ENCODE measurements at regions not wholly inside any gene's neighbourhood (a gene's known extent, or its start where the extent isn't known, plus 50 kb on each side); places are given as distances from the start of the nearest gene placed in this dataset.

- Histone ChIP-seq H3K4me2 (ENCODE audit: insufficient read depth, low read length, poor library complexity, severe bottlenecking) (no peak overlapping the region), H3K4me1 (ENCODE audit: control insufficient read depth in 2 of 2, insufficient read depth in 1 of 2, low read depth in 1 of 2, low read length in 2 of 2) (peaks cover 0 to 1% of the 10 kb centered on the region in 2 donors), H2BK15ac (ENCODE audit: low read length) (peak overlapping the region; percentile 69), H4K91ac (ENCODE audit: low read depth, low read length, poor library complexity) (no peak overlapping the region), H2AK5ac (ENCODE audit: low read depth, low read length) (no peak overlapping the region), H3K79me1 (ENCODE audit: low read depth, low read length) (no peaks in the 10 kb centered on the region), H3K9me3 (replicated peaks in 1 of 2; ENCODE audit: control insufficient read depth in 2 of 2, insufficient read depth in 1 of 2, low read depth in 1 of 2, low read length in 2 of 2) (no peaks in the 10 kb centered on the region), H3K14ac (ENCODE audit: low read length) (no peak overlapping the region), H2AFZ (ENCODE audit: low read length) (no peak overlapping the region), H3K18ac (ENCODE audit: low read length) (no peak overlapping the region), H3K4me3 (ENCODE audit: low read length in 2 of 2) (no peak overlapping the region), H2BK12ac (ENCODE audit: low read length) (no peak overlapping the region), H3K4ac (ENCODE audit: low read length) (no peak overlapping the region), H4K8ac (ENCODE audit: low read depth, low read length) (no peak overlapping the region), H2BK120ac (ENCODE audit: low read depth, low read length) (no peak overlapping the region), H3K9ac (ENCODE audit: low read depth, low read length, poor library complexity) (peak overlapping the region; percentile 45), H2BK5ac (ENCODE audit: low read length) (no peak overlapping the region), H3K23ac (ENCODE audit: low read depth, low read length, poor library complexity) (no peak overlapping the region), H3K36me3 (replicated peaks in 1 of 2; ENCODE audit: control insufficient read depth in 2 of 2, insufficient read depth in 2 of 2, low read length in 2 of 2) (no peaks in the 10 kb centered on the region), H3K27me3 (ENCODE audit: control insufficient read depth in 3 of 3, insufficient read depth in 3 of 3, low read depth in 1 of 3, low read length in 3 of 3) (peaks cover 0 to 5% (median 0%) of the 10 kb centered on the region in 3 experiments), H3K27ac (replicated peaks; ENCODE audit: low read length) (no peak overlapping the region)
- DNase-seq (ENCODE audit: low spot score), result no peak
- WGBS, 2 donors (ENCODE audit: extremely low coverage in 2 of 2, insufficient read length in 2 of 2, insufficient replicate concordance in 1 of 2), result no CpG with 5 or more reads among the region's 21 CpGs
Observed at GRCh38 chr18:24659827-24660720, 199.6 kb downstream of the HRH4 start.

DNA sequence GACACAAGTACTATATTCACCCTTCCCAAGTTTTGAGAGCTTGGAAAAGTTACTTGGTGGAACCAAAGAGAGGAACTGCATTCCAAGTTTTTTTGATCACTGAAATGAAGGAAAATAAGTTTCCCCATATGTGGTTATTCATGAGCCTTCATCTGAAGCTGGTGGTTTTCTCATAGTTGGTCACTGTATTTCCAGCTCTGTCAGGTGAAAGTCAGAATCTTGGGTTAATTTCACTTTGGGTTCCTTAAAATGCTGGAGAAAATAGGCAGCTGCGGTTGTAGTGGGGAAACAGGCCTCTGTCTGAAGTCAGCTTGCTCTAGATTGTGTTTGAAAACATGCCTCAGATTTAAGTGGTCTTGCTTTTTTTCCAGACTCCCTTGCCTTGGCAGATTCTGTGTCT, 200.5 kb downstream of the HRH4 start:
- Histone ChIP-seq H3K14ac (ENCODE audit: low read length) (no peak overlapping the region), H2AFZ (ENCODE audit: low read length) (no peak overlapping the region), H3K79me1 (ENCODE audit: low read depth, low read length) (no peaks in the 10 kb centered on the region), H2BK15ac (ENCODE audit: low read length) (no peak overlapping the region), H2BK12ac (ENCODE audit: low read length) (no peak overlapping the region), H4K8ac (ENCODE audit: low read depth, low read length) (no peak overlapping the region), H3K4ac (ENCODE audit: low read length) (no peak overlapping the region), H3K36me3 (replicated peaks in 1 of 2; ENCODE audit: control insufficient read depth in 2 of 2, insufficient read depth in 2 of 2, low read length in 2 of 2) (no peaks in the 10 kb centered on the region), H2BK5ac (ENCODE audit: low read length) (no peak overlapping the region), H3K27me3 (ENCODE audit: control insufficient read depth in 3 of 3, insufficient read depth in 3 of 3, low read depth in 1 of 3, low read length in 3 of 3) (peaks cover 0 to 5% (median 0%) of the 10 kb centered on the region in 3 experiments), H2AK5ac (ENCODE audit: low read depth, low read length) (no peak overlapping the region), H3K23ac (ENCODE audit: low read depth, low read length, poor library complexity) (no peak overlapping the region), H3K27ac (replicated peaks; ENCODE audit: low read length) (no peak overlapping the region), H3K4me3 (ENCODE audit: low read length in 2 of 2) (no peak overlapping the region), H3K4me1 (ENCODE audit: control insufficient read depth in 2 of 2, insufficient read depth in 1 of 2, low read depth in 1 of 2, low read length in 2 of 2) (peaks cover 0 to 1% of the 10 kb centered on the region in 2 donors), H3K4me2 (ENCODE audit: insufficient read depth, low read length, poor library complexity, severe bottlenecking) (no peak overlapping the region), H3K9me3 (replicated peaks in 1 of 2; ENCODE audit: control insufficient read depth in 2 of 2, insufficient read depth in 1 of 2, low read depth in 1 of 2, low read length in 2 of 2) (no peaks in the 10 kb centered on the region), H3K9ac (ENCODE audit: low read depth, low read length, poor library complexity) (no peak overlapping the region), H3K18ac (ENCODE audit: low read length) (no peak overlapping the region), H4K91ac (ENCODE audit: low read depth, low read length, poor library complexity) (no peak overlapping the region), H2BK120ac (ENCODE audit: low read depth, low read length) (no peak overlapping the region)
- WGBS, 2 donors (ENCODE audit: extremely low coverage in 2 of 2, insufficient read length in 2 of 2, insufficient replicate concordance in 1 of 2), result no CpG with 5 or more reads among the region's 1 CpG
- DNase-seq (ENCODE audit: low spot score), result no peak

- H3K4ac ChIP-seq (ENCODE audit: low read length), result no peak overlapping the region
- H2AFZ ChIP-seq (ENCODE audit: low read length), result no peak overlapping the region
- no peaks in the 10 kb centered on the region for H3K36me3 ChIP-seq (replicated peaks in 1 of 2; ENCODE audit: control insufficient read depth in 2 of 2, insufficient read depth in 2 of 2, low read length in 2 of 2)
- H2BK15ac ChIP-seq (ENCODE audit: low read length), result no peak overlapping the region
- H2BK5ac ChIP-seq (ENCODE audit: low read length), result no peak overlapping the region
- H3K9me3 ChIP-seq (replicated peaks in 1 of 2; ENCODE audit: control insufficient read depth in 2 of 2, insufficient read depth in 1 of 2, low read depth in 1 of 2, low read length in 2 of 2), result no peaks in the 10 kb centered on the region
- H3K27ac ChIP-seq (replicated peaks; ENCODE audit: low read length), result no peak overlapping the region
- H2AK5ac ChIP-seq (ENCODE audit: low read depth, low read length), result no peak overlapping the region
- no peak overlapping the region for H3K4me3 ChIP-seq (ENCODE audit: low read length in 2 of 2)
- H3K23ac ChIP-seq (ENCODE audit: low read depth, low read length, poor library complexity), result no peak overlapping the region
- H3K79me1 ChIP-seq (ENCODE audit: low read depth, low read length), result no peaks in the 10 kb centered on the region
- H3K14ac ChIP-seq (ENCODE audit: low read length), result no peak overlapping the region
- no peak overlapping the region for H2BK120ac ChIP-seq (ENCODE audit: low read depth, low read length)
- H4K8ac ChIP-seq (ENCODE audit: low read depth, low read length), result no peak overlapping the region
- DNase-seq (ENCODE audit: low spot score), result no peak
- peaks cover 0 to under 1% of the 10 kb centered on the region in 2 donors for H3K4me1 ChIP-seq (ENCODE audit: control insufficient read depth in 2 of 2, insufficient read depth in 1 of 2, low read depth in 1 of 2, low read length in 2 of 2)
- no peak overlapping the region for H4K91ac ChIP-seq (ENCODE audit: low read depth, low read length, poor library complexity)
- H2BK12ac ChIP-seq (ENCODE audit: low read length), result no peak overlapping the region
- H3K18ac ChIP-seq (ENCODE audit: low read length), result no peak overlapping the region
- peaks cover 0 to 5% (median 0%) of the 10 kb centered on the region in 3 experiments for H3K27me3 ChIP-seq (ENCODE audit: control insufficient read depth in 3 of 3, insufficient read depth in 3 of 3, low read depth in 1 of 3, low read length in 3 of 3)
- no peak overlapping the region for H3K4me2 ChIP-seq (ENCODE audit: insufficient read depth, low read length, poor library complexity, severe bottlenecking)
- WGBS, 2 donors (ENCODE audit: extremely low coverage in 2 of 2, insufficient read length in 2 of 2, insufficient replicate concordance in 1 of 2), result no CpG with 5 or more reads among the region's 13 CpGs
- no peak overlapping the region for H3K9ac ChIP-seq (ENCODE audit: low read depth, low read length, poor library complexity)
Observed at GRCh38 chr18:24662412-24662821, 202.0 kb downstream of the HRH4 start.

- Histone ChIP-seq H2BK15ac (ENCODE audit: low read length) (no peak overlapping the region), H3K9ac (ENCODE audit: low read depth, low read length, poor library complexity) (no peak overlapping the region), H2BK120ac (ENCODE audit: low read depth, low read length) (no peak overlapping the region), H3K9me3 (replicated peaks in 1 of 2; ENCODE audit: control insufficient read depth in 2 of 2, insufficient read depth in 1 of 2, low read depth in 1 of 2, low read length in 2 of 2) (no peaks in the 10 kb centered on the region), H4K91ac (ENCODE audit: low read depth, low read length, poor library complexity) (no peak overlapping the region), H3K27me3 (ENCODE audit: control insufficient read depth in 3 of 3, insufficient read depth in 3 of 3, low read depth in 1 of 3, low read length in 3 of 3) (peaks cover 0 to 5% (median 0%) of the 10 kb centered on the region in 3 experiments), H3K4me2 (ENCODE audit: insufficient read depth, low read length, poor library complexity, severe bottlenecking) (no peak overlapping the region), H3K27ac (replicated peaks; ENCODE audit: low read length) (no peak overlapping the region), H4K8ac (ENCODE audit: low read depth, low read length) (no peak overlapping the region), H3K4me3 (ENCODE audit: low read length in 2 of 2) (no peak overlapping the region), H2BK5ac (ENCODE audit: low read length) (no peak overlapping the region), H2AFZ (ENCODE audit: low read length) (no peak overlapping the region), H3K79me1 (ENCODE audit: low read depth, low read length) (no peaks in the 10 kb centered on the region), H3K18ac (ENCODE audit: low read length) (no peak overlapping the region), H3K14ac (ENCODE audit: low read length) (no peak overlapping the region), H2BK12ac (ENCODE audit: low read length) (no peak overlapping the region), H3K36me3 (replicated peaks in 1 of 2; ENCODE audit: control insufficient read depth in 2 of 2, insufficient read depth in 2 of 2, low read length in 2 of 2) (no peaks in the 10 kb centered on the region), H3K4me1 (ENCODE audit: control insufficient read depth in 2 of 2, insufficient read depth in 1 of 2, low read depth in 1 of 2, low read length in 2 of 2) (no peaks in the 10 kb centered on the region), H3K4ac (ENCODE audit: low read length) (no peak overlapping the region), H2AK5ac (ENCODE audit: low read depth, low read length) (no peak overlapping the region), H3K23ac (ENCODE audit: low read depth, low read length, poor library complexity) (no peak overlapping the region)
- no CpG with 5 or more reads among the region's 5 CpGs for WGBS, 2 donors (ENCODE audit: extremely low coverage in 2 of 2, insufficient read length in 2 of 2, insufficient replicate concordance in 1 of 2)
- DNase-seq (ENCODE audit: low spot score), result no peak
Observed at GRCh38 chr18:24663026-24663425, 202.6 kb downstream of the HRH4 start.
